ENCODE measurements at regions not wholly inside any gene's neighbourhood (a gene's known extent, or its start where the extent isn't known, plus 50 kb on each side); places are given as distances from the start of the nearest gene placed in this dataset.

GRCh38 chr1:208381481-208381880 lies 137.3 kb upstream of the PLXNA2 start:
- TF ChIP-seq CTCF (IDR thresholded peaks at IDR 0.05; ENCODE audit: borderline replicate concordance, extremely low read depth, low read length, poor library complexity, severe bottlenecking) (no peak), EZH2 (IDR thresholded peaks at IDR 0.05; ENCODE audit: borderline replicate concordance, low read depth, low read length, severe bottlenecking) (no peak)

All from DND-41 (cell line).